ENCODE measurements at regions not wholly inside any gene's neighbourhood (a gene's known extent, or its start where the extent isn't known, plus 50 kb on each side); places are given as distances from the start of the nearest gene placed in this dataset.

GRCh38 chr4:23942471-23942870, 52.6 kb upstream of the PPARGC1A start:
- Mint-ChIP-seq H3K27ac (no peak overlapping the region), H3K4me1 (ENCODE audit: low read depth) (no peaks in the 10 kb centered on the region), H3K36me3 (ENCODE audit: low read depth) (no peaks in the 10 kb centered on the region), H3K9me3 (no peaks in the 10 kb centered on the region), H3K27me3 (ENCODE audit: low read depth) (no peaks in the 10 kb centered on the region), H3K4me3 (no peak overlapping the region)
- DNase-seq (ENCODE audit: low spot score), result no peak
